ENCODE measurements at regions not wholly inside any gene's neighbourhood (a gene's known extent, or its start where the extent isn't known, plus 50 kb on each side); places are given as distances from the start of the nearest gene placed in this dataset.

DNA sequence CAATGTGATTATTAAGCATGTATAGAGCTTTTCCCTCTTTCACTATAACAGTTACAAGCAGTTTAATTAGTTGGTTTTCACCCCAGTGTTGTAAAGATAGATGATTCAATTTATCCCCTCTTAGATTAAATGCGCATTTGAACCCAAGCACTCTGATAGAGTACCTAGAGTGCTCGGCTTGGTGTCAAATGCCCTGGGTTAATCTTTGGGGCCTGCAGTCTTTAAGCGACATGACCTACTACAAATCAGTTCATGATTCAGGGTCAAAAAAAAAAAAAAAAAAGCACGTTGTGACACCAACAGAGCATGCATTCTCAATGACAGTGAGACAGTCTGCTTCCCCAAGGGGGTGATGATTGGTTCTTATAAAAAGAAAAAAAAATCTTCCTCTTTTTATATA lies 375.3 kb downstream of the BRINP1 start:
- TF ChIP-seq EZH2 (IDR thresholded peaks at IDR 0.05; ENCODE audit: insufficient read depth, low read length) = no peak
- TF ChIP-seq, protein P1, sequence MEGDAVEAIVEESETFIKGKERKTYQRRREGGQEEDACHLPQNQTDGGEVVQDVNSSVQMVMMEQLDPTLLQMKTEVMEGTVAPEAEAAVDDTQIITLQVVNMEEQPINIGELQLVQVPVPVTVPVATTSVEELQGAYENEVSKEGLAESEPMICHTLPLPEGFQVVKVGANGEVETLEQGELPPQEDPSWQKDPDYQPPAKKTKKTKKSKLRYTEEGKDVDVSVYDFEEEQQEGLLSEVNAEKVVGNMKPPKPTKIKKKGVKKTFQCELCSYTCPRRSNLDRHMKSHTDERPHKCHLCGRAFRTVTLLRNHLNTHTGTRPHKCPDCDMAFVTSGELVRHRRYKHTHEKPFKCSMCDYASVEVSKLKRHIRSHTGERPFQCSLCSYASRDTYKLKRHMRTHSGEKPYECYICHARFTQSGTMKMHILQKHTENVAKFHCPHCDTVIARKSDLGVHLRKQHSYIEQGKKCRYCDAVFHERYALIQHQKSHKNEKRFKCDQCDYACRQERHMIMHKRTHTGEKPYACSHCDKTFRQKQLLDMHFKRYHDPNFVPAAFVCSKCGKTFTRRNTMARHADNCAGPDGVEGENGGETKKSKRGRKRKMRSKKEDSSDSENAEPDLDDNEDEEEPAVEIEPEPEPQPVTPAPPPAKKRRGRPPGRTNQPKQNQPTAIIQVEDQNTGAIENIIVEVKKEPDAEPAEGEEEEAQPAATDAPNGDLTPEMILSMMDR (IDR thresholded peaks at IDR 0.05; ENCODE audit: insufficient read depth, low read depth, low read length) = no peak

All from astrocyte (in vitro differentiated cells and primary cell).